ENCODE measurements at regions not wholly inside any gene's neighbourhood (a gene's known extent, or its start where the extent isn't known, plus 50 kb on each side); places are given as distances from the start of the nearest gene placed in this dataset.

GRCh38 chr6:41416501-41416837 is 81.1 kb downstream of the NCR2 start:
- H3K4me2 ChIP-seq (ENCODE audit: low read length): no peak overlapping the region
- H3K4me3 ChIP-seq (ENCODE audit: insufficient read depth, low read depth, low read length): no peak overlapping the region
- Mint-ChIP-seq H3K4me3 (ENCODE audit: unreplicated experiment) (no peak overlapping the region), H3K4me1 (ENCODE audit: low read depth, unreplicated experiment) (peaks cover 2% of the 10 kb centered on the region), H3K27me3 (ENCODE audit: low read depth, unreplicated experiment) (peaks cover 95% of the 10 kb centered on the region), H3K27ac (ENCODE audit: unreplicated experiment) (no peak overlapping the region), H3K9me3 (ENCODE audit: unreplicated experiment) (no peaks in the 10 kb centered on the region), H3K36me3 (ENCODE audit: low read depth, unreplicated experiment) (peaks cover 1% of the 10 kb centered on the region)
- TF ChIP-seq EZH2 (IDR thresholded peaks at IDR 0.05; ENCODE audit: insufficient read depth, low read length) (no peak), CTCF (IDR thresholded peaks at IDR 0.05; ENCODE audit: insufficient read depth, low read depth, low read length) (no peak)
- no peaks in the 10 kb centered on the region for H4K20me1 ChIP-seq (ENCODE audit: insufficient read depth, low read length)
- H3K27ac ChIP-seq (ENCODE audit: low read depth, low read length): no peak overlapping the region
- H2AFZ ChIP-seq (ENCODE audit: low read depth, low read length): no peak overlapping the region
- FAIRE-seq (no peak), DNase-seq (ENCODE audit: low read depth) (no peak)
- peaks cover 4% of the 10 kb centered on the region for H3K9me3 ChIP-seq (ENCODE audit: insufficient read depth, low read depth, low read length)
- H3K9ac ChIP-seq (ENCODE audit: low read length): no peak overlapping the region
- no peaks in the 10 kb centered on the region for H3K79me2 ChIP-seq (ENCODE audit: insufficient read depth, low read length)
- peaks cover 76% of the 10 kb centered on the region for H3K27me3 ChIP-seq (ENCODE audit: insufficient read depth, low read length)
- H3K36me3 ChIP-seq (ENCODE audit: insufficient read depth, low read length): no peaks in the 10 kb centered on the region
- no peaks in the 10 kb centered on the region for H3K4me1 ChIP-seq (ENCODE audit: insufficient read depth, low read length)

DNA sequence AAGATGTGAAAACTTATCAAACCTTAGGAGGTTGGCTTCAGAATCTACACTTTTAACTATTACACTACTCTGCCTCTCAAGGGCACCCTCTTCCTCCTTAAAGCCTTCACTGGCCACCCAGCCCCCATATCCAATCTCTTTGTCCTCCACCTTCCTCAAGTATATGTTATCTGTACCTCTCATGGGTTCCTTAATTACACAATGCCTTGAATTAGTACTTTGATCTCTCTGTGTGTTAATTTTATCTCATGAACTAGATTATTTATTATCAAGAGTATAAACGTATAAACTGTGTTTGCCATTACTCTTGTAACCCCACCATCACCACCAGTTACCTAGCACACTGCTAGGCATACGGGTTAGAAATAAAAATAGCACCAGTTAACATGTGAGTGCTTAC is 83.3 kb downstream of the NCR2 start:
- FAIRE-seq (no peak), DNase-seq (ENCODE audit: low read depth) (no peak)
- H3K36me3 ChIP-seq (ENCODE audit: insufficient read depth, low read length): no peaks in the 10 kb centered on the region
- H3K79me2 ChIP-seq (ENCODE audit: insufficient read depth, low read length): no peaks in the 10 kb centered on the region
- H3K4me3 Mint-ChIP-seq (ENCODE audit: unreplicated experiment): no peak overlapping the region
- H3K27ac ChIP-seq (ENCODE audit: low read depth, low read length): no peak overlapping the region
- no peaks in the 10 kb centered on the region for H4K20me1 ChIP-seq (ENCODE audit: insufficient read depth, low read length)
- no peaks in the 10 kb centered on the region for H3K4me1 ChIP-seq (ENCODE audit: insufficient read depth, low read length)
- no peak overlapping the region for H3K9ac ChIP-seq (ENCODE audit: low read length)
- H3K4me1 Mint-ChIP-seq (ENCODE audit: low read depth, unreplicated experiment): peaks cover 2% of the 10 kb centered on the region
- peaks cover 1% of the 10 kb centered on the region for H3K36me3 Mint-ChIP-seq (ENCODE audit: low read depth, unreplicated experiment)
- H3K4me3 ChIP-seq (ENCODE audit: insufficient read depth, low read depth, low read length): no peak overlapping the region
- TF ChIP-seq CTCF (IDR thresholded peaks at IDR 0.05; ENCODE audit: insufficient read depth, low read depth, low read length) (no peak), EZH2 (IDR thresholded peaks at IDR 0.05; ENCODE audit: insufficient read depth, low read length) (no peak)
- peaks cover 93% of the 10 kb centered on the region for H3K27me3 Mint-ChIP-seq (ENCODE audit: low read depth, unreplicated experiment)
- H3K4me2 ChIP-seq (ENCODE audit: low read length): no peak overlapping the region
- H3K27ac Mint-ChIP-seq (ENCODE audit: unreplicated experiment): no peak overlapping the region
- H3K9me3 Mint-ChIP-seq (ENCODE audit: unreplicated experiment): no peaks in the 10 kb centered on the region
- peaks cover 4% of the 10 kb centered on the region for H3K9me3 ChIP-seq (ENCODE audit: insufficient read depth, low read depth, low read length)
- H2AFZ ChIP-seq (ENCODE audit: low read depth, low read length): no peak overlapping the region
- H3K27me3 ChIP-seq (ENCODE audit: insufficient read depth, low read length): peaks cover 66% of the 10 kb centered on the region

DNA sequence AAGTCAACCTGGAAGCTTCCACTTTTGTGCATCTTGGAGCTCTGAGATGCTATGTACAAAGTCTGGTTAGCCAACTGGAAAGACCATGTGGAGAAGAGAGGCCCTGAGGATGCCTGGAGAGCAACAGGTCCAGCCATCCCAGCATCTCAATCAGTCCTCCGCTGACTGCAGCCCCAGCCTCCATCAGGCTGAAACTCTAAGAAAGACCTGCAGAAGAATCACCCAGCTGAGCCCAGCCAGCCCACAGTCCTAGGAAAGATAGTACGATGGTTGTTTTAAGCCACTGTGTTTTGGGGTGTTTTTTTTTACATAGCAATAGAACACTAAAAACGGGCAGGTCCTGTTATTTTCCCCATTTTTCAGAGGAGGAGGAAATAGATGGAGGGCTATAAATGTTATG is 84.0 kb downstream of the NCR2 start:
- no peak overlapping the region for H2AFZ ChIP-seq (ENCODE audit: low read depth, low read length)
- no peak for TF ChIP-seq EZH2 (IDR thresholded peaks at IDR 0.05; ENCODE audit: insufficient read depth, low read length)
- H3K27ac ChIP-seq (ENCODE audit: low read depth, low read length): no peak overlapping the region
- peaks cover 1% of the 10 kb centered on the region for H3K36me3 Mint-ChIP-seq (ENCODE audit: low read depth, unreplicated experiment)
- no peaks in the 10 kb centered on the region for H3K4me1 ChIP-seq (ENCODE audit: insufficient read depth, low read length)
- H3K79me2 ChIP-seq (ENCODE audit: insufficient read depth, low read length): no peaks in the 10 kb centered on the region
- DNase-seq (ENCODE audit: low read depth) (no peak), FAIRE-seq (no peak)
- no peak overlapping the region for H3K4me2 ChIP-seq (ENCODE audit: low read length)
- peaks cover 2% of the 10 kb centered on the region for H3K4me1 Mint-ChIP-seq (ENCODE audit: low read depth, unreplicated experiment)
- peaks cover 4% of the 10 kb centered on the region for H3K9me3 ChIP-seq (ENCODE audit: insufficient read depth, low read depth, low read length)
- no peaks in the 10 kb centered on the region for H3K9me3 Mint-ChIP-seq (ENCODE audit: unreplicated experiment)
- no peaks in the 10 kb centered on the region for H4K20me1 ChIP-seq (ENCODE audit: insufficient read depth, low read length)
- H3K4me3 ChIP-seq (ENCODE audit: insufficient read depth, low read depth, low read length): no peak overlapping the region
- no peak overlapping the region for H3K4me3 Mint-ChIP-seq (ENCODE audit: unreplicated experiment)
- peaks cover 60% of the 10 kb centered on the region for H3K27me3 ChIP-seq (ENCODE audit: insufficient read depth, low read length)
- H3K36me3 ChIP-seq (ENCODE audit: insufficient read depth, low read length): no peaks in the 10 kb centered on the region
- H3K27ac Mint-ChIP-seq (ENCODE audit: unreplicated experiment): no peak overlapping the region
- peaks cover 87% of the 10 kb centered on the region for H3K27me3 Mint-ChIP-seq (ENCODE audit: low read depth, unreplicated experiment)
- no peak overlapping the region for H3K9ac ChIP-seq (ENCODE audit: low read length)

Measured in astrocyte (in vitro differentiated cells and primary cell).